IPS-18c (cell line): ENCODE measurements at regions not wholly inside any gene's neighbourhood (a gene's known extent, or its start where the extent isn't known, plus 50 kb on each side); places are given as distances from the start of the nearest gene placed in this dataset.

Experiments used
- H3K4me3 ChIP-seq: 2 replicates; pipeline ENCODE4 v1.7.0; 2013; ENCODE audit warnings: low read depth, mild to moderate bottlenecking, low read length, moderate library complexity; ENCODE audit not compliant: insufficient read depth
- H3K9me3 ChIP-seq: one replicate; pipeline ENCODE4 v1.6.1; 2013; ENCODE audit warnings: mild to moderate bottlenecking, low read length, moderate library complexity; ENCODE audit not compliant: control insufficient read depth, insufficient read depth

DNA sequence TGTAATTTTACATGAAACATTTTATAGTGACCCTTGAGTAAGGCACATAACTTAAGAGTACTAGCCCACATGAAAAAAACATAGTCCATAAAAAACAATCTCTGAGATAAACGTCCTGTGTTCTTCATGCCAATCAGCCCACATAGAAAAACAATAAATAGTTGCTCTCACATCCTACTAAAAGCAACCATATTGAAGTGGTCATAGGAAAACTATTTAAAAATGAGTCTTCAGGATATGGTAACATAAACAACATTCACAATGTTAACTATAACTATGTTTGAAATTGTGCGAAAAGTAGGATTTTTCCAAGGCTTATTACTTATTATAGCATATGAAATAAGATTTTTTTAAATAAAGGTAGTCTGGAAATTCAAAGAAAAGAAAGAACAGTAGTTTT lies 77.1 kb upstream of the EPHA5 start:
- H3K9me3 ChIP-seq, result no peaks in the 10 kb centered on the region
- H3K4me3 ChIP-seq, result no peak overlapping the region

DNA sequence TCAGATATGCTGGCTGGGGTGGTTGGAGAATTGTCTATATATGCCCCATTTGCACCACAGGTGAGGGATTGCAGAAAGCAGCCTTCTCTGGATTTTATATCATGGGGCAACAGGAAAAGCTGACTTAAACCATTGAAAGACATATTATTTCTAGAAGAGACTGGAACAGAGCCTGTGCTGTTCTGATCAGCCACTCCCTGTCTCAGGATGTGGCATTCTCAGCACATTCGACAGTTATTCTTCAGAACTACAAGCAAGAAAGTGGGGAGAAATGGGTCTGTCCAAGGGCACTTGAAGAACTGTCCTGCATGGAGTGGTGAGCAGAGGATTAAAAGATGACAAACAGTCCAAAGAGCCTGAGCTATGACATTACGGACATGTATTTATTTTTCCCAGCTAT lies 67.8 kb upstream of the EPHA5 start:
- no peak overlapping the region for H3K4me3 ChIP-seq
- H3K9me3 ChIP-seq, result no peaks in the 10 kb centered on the region

DNA sequence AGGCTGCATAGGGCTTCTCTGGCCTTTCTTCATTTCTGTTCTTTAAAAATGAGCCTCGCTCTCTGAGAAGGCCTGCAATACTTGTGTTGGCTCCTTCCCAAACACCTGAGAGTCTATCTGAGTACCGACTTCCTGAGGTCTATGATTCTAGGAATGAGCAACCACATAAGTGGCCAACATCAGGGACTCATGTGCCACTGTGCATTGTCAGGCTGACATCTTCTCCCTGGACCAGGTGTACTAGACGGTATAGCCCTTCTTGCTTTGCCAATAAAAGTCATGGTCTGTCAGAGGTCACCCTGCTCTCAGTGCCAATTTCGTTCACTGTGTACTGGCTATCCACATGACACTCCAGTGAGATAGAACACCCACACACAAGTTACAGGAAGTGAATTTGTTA lies 67.4 kb upstream of the EPHA5 start:
- H3K4me3 ChIP-seq, result no peak overlapping the region
- H3K9me3 ChIP-seq, result no peaks in the 10 kb centered on the region

DNA sequence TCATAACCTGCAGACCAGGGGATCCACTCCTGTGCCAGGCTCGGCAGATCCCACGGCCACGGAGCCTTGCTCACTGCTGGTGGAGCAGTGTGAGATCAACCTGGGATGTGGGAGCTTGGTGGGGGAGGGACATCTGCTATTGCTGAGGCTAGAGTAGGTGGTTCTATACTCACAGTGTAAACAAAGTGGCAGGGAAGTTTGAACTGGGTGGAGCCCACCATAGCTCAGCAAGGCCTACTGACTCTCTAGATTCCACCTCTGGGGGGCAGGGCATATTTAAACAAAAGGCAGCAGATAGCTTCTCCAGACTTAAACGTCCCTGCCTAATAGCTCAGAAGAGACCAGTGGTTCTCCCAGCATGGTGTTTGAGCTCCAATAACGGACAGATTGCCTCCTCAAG lies 54.7 kb upstream of the EPHA5 start:
- Histone ChIP-seq H3K4me3 (no peak overlapping the region), H3K9me3 (no peaks in the 10 kb centered on the region)
